ENCODE measurements at regions not wholly inside any gene's neighbourhood (a gene's known extent, or its start where the extent isn't known, plus 50 kb on each side); places are given as distances from the start of the nearest gene placed in this dataset.

DNA sequence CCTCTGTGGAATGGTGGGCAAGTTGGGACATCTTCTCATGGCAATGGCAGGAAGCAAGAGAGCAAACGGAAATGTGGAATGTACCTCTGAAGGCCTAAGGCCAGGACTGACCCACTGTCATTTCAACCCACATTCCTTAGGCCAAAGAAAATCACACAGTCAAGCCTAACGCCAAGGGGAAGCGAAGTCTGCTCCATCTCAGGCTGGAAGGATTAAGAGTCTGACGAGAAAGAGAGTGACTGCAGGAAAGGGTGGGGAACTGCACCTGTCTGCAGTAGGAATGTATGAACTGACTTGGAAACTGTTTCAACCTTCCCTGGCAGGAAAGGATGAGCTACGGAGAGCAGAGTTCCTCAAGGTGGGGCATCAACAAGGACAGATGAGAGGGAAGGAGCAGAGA, 90.2 kb upstream of the TAS2R1 start:
- ATAC-seq, result no peak
- no peak for TF ChIP-seq ARNTL (CRISPR knock-in tag; IDR thresholded peaks at IDR 0.05; ENCODE audit: borderline replicate concordance, low read depth)
- TF ChIP-seq ZNF70 (CRISPR knock-in tag; IDR thresholded peaks at IDR 0.05), result no peak
- no peak for TF ChIP-seq PPARA (CRISPR knock-in tag; IDR thresholded peaks at IDR 0.05; ENCODE audit: borderline replicate concordance)

GRCh38 chr5:9716838-9717281, 86.7 kb upstream of the TAS2R1 start:
- no peak for ATAC-seq
- no peak for TF ChIP-seq ARNTL (CRISPR knock-in tag; IDR thresholded peaks at IDR 0.05; ENCODE audit: borderline replicate concordance, low read depth)
- TF ChIP-seq ZNF8 (CRISPR knock-in tag; IDR thresholded peaks at IDR 0.05), result no peak
- no peak for TF ChIP-seq ZNF565 (CRISPR knock-in tag; conservative IDR thresholded peaks at IDR 0.05; ENCODE audit: low read depth)
- TF ChIP-seq SNAI2 (CRISPR knock-in tag; IDR thresholded peaks at IDR 0.05), result no peak
- no peak for TF ChIP-seq CSRNP3 (CRISPR knock-in tag; IDR thresholded peaks at IDR 0.05)
- TF ChIP-seq, protein P1, sequence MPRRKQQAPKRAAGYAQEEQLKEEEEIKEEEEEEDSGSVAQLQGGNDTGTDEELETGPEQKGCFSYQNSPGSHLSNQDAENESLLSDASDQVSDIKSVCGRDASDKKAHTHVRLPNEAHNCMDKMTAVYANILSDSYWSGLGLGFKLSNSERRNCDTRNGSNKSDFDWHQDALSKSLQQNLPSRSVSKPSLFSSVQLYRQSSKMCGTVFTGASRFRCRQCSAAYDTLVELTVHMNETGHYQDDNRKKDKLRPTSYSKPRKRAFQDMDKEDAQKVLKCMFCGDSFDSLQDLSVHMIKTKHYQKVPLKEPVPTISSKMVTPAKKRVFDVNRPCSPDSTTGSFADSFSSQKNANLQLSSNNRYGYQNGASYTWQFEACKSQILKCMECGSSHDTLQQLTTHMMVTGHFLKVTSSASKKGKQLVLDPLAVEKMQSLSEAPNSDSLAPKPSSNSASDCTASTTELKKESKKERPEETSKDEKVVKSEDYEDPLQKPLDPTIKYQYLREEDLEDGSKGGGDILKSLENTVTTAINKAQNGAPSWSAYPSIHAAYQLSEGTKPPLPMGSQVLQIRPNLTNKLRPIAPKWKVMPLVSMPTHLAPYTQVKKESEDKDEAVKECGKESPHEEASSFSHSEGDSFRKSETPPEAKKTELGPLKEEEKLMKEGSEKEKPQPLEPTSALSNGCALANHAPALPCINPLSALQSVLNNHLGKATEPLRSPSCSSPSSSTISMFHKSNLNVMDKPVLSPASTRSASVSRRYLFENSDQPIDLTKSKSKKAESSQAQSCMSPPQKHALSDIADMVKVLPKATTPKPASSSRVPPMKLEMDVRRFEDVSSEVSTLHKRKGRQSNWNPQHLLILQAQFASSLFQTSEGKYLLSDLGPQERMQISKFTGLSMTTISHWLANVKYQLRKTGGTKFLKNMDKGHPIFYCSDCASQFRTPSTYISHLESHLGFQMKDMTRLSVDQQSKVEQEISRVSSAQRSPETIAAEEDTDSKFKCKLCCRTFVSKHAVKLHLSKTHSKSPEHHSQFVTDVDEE (CRISPR knock-in tag; IDR thresholded peaks at IDR 0.05), result no peak
- no peak for TF ChIP-seq POU6F1 (CRISPR knock-in tag; IDR thresholded peaks at IDR 0.05; ENCODE audit: borderline replicate concordance, low read depth)
- no peak for TF ChIP-seq ZC3H10 (CRISPR knock-in tag; IDR thresholded peaks at IDR 0.05)
- no peak for TF ChIP-seq RARB (CRISPR knock-in tag; IDR thresholded peaks at IDR 0.05)
- TF ChIP-seq TCF4 (CRISPR knock-in tag; IDR thresholded peaks at IDR 0.05; ENCODE audit: borderline replicate concordance), result no peak
- no peak for TF ChIP-seq OSR1 (CRISPR knock-in tag; IDR thresholded peaks at IDR 0.05)

DNA sequence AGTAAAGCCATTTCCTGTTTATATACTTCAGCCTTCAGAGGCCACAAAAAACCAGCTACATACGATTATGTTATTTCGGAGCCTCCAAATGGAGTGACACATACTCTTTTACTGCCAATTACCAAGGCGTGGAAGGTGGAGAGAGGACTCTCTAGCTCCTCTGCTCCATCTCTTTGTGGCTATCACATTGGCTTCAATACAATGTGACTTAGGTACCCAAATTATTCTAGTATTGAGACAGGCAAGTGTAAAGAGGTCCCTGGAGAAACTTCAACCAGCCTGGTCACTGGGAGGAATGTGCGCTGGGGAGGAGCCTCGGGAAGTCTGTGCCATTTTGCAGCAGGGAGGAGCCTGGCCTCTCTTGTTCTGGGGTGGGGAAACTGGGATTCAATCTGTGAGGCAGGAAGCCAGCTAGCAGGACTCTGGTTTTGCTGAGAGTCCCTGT, 85.8 kb upstream of the TAS2R1 start:
- ATAC-seq, result no peak
- TF ChIP-seq ISL1 (CRISPR knock-in tag; IDR thresholded peaks at IDR 0.05) (no peak), POU6F1 (CRISPR knock-in tag; IDR thresholded peaks at IDR 0.05; ENCODE audit: borderline replicate concordance, low read depth) (no peak), BACH2 (CRISPR knock-in tag; IDR thresholded peaks at IDR 0.05; ENCODE audit: borderline replicate concordance) (no peak), ZNF8 (CRISPR knock-in tag; IDR thresholded peaks at IDR 0.05) (no peak), CSRNP3 (CRISPR knock-in tag; IDR thresholded peaks at IDR 0.05) (no peak), OSR1 (CRISPR knock-in tag; IDR thresholded peaks at IDR 0.05) (no peak), PPARA (CRISPR knock-in tag; IDR thresholded peaks at IDR 0.05; ENCODE audit: borderline replicate concordance) (no peak), GLIS3 (CRISPR knock-in tag; IDR thresholded peaks at IDR 0.05) (no peak), TOX (CRISPR knock-in tag; IDR thresholded peaks at IDR 0.05; ENCODE audit: borderline replicate concordance) (no peak), RARB (CRISPR knock-in tag; IDR thresholded peaks at IDR 0.05) (no peak), CSDC2 (CRISPR knock-in tag; IDR thresholded peaks at IDR 0.05) (no peak), ESRRG (CRISPR knock-in tag; IDR thresholded peaks at IDR 0.05) (no peak), ZFP30 (CRISPR knock-in tag; IDR thresholded peaks at IDR 0.05) (no peak)
- TF ChIP-seq, protein P2, sequence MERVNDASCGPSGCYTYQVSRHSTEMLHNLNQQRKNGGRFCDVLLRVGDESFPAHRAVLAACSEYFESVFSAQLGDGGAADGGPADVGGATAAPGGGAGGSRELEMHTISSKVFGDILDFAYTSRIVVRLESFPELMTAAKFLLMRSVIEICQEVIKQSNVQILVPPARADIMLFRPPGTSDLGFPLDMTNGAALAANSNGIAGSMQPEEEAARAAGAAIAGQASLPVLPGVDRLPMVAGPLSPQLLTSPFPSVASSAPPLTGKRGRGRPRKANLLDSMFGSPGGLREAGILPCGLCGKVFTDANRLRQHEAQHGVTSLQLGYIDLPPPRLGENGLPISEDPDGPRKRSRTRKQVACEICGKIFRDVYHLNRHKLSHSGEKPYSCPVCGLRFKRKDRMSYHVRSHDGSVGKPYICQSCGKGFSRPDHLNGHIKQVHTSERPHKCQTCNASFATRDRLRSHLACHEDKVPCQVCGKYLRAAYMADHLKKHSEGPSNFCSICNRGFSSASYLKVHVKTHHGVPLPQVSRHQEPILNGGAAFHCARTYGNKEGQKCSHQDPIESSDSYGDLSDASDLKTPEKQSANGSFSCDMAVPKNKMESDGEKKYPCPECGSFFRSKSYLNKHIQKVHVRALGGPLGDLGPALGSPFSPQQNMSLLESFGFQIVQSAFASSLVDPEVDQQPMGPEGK (CRISPR knock-in tag; IDR thresholded peaks at IDR 0.05; ENCODE audit: borderline replicate concordance), result no peak
- TF ChIP-seq, protein P1 (CRISPR knock-in tag; IDR thresholded peaks at IDR 0.05), result no peak

Data from SK-N-SH treated with all-trans-retinoic acid at 6 μM for 48 hours (cell line).